COLO668 (cell line): ENCODE measurements at regions not wholly inside any gene's neighbourhood (a gene's known extent, or its start where the extent isn't known, plus 50 kb on each side); places are given as distances from the start of the nearest gene placed in this dataset.
"Not testable (repeated sequence)": the region's sequence is repeated elsewhere in the genome, so short reads cannot be mapped to it uniquely, and the experiment has no call there.

ENCODE experiments used
- DNase-seq: peaks from one replicate; lab custom pipeline; 2025; ENCODE audit not compliant: unreplicated experiment; lab: John Stamatoyannopoulos, UW

- no peak for DNase-seq
Measured at GRCh38 chr14:22266142-22266442, 322.9 kb downstream of the DAD1 start.

- no peak for DNase-seq
Measured at GRCh38 chr14:22265319-22266141, 323.5 kb downstream of the DAD1 start.

- DNase-seq = no peak
Measured at GRCh38 chr14:22264759-22265158, 324.3 kb downstream of the DAD1 start.

GRCh38 chr14:22263961-22264360, 325.1 kb downstream of the DAD1 start:
- no peak for DNase-seq

- DNase-seq = no peak
Measured at GRCh38 chr14:22262881-22263280, 326.1 kb downstream of the DAD1 start.

GRCh38 chr14:22255017-22255950, 333.7 kb downstream of the DAD1 start:
- no peak for DNase-seq

GRCh38 chr14:22252686-22253085, 336.3 kb downstream of the DAD1 start:
- DNase-seq = no peak

GRCh38 chr14:22251090-22251489, 337.9 kb downstream of the DAD1 start:
- no peak for DNase-seq

- DNase-seq = no peak
Measured at GRCh38 chr14:22249770-22250169, 339.3 kb downstream of the DAD1 start.

GRCh38 chr14:22243971-22244581, 344.9 kb downstream of the DAD1 start:
- DNase-seq = no peak

- DNase-seq = not testable (repeated sequence)
Measured at GRCh38 chr14:22238320-22238719, 350.7 kb downstream of the DAD1 start.

- no peak for DNase-seq
Measured at GRCh38 chr14:22233377-22233776, 355.6 kb downstream of the DAD1 start.

- DNase-seq = no peak
Measured at GRCh38 chr14:22232933-22233332, 356.1 kb downstream of the DAD1 start.

- DNase-seq = no peak
Measured at GRCh38 chr14:22232486-22232885, 356.5 kb downstream of the DAD1 start.

- no peak for DNase-seq
Measured at GRCh38 chr14:22231018-22231417, 358.0 kb downstream of the DAD1 start.

GRCh38 chr14:22230517-22230916, 358.5 kb downstream of the DAD1 start:
- no peak for DNase-seq

GRCh38 chr14:22227084-22227483, 361.9 kb downstream of the DAD1 start:
- DNase-seq = no peak

GRCh38 chr14:22226381-22226780, 362.6 kb downstream of the DAD1 start:
- no peak for DNase-seq

- no peak for DNase-seq
Measured at GRCh38 chr14:22225516-22226140, 363.4 kb downstream of the DAD1 start.

- DNase-seq = no peak
Measured at GRCh38 chr14:22221508-22221907, 367.5 kb downstream of the DAD1 start.

- no peak for DNase-seq
Measured at GRCh38 chr14:22220427-22220826, 368.6 kb downstream of the DAD1 start.
